ENCODE measurements at regions not wholly inside any gene's neighbourhood (a gene's known extent, or its start where the extent isn't known, plus 50 kb on each side); places are given as distances from the start of the nearest gene placed in this dataset.

DNA sequence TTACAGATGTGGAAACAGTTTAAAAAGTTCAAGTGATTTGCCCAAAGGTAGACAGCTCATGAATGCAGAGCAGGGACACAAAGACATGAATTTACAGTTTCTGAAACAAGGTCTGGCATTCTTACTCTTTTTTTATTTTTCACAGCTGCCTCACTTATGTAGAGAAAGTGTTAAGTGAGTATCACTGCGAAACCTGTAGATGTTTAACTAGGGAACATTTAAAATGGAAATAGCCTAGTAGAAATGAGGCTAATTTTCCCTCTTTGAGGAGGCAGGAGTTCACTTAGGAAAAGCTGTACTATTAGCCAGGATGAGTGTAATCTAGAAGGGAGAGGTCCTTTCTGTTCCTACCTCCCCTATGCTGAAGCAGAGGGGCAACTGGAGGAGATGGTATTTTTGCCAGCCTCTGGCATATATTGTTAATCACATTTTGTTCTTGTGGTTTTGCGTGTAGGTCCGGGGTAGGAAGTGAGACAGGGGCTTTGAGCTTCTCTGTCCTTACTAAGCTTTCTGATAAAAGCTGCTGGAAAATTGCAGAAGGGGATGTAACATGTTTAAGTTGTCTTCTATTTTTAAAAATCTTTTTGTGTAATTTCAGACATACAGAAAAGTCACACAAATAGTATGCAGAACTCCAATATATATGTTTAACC is 492.8 kb upstream of the NR3C2 start (continued):
- TF ChIP-seq, protein P1, sequence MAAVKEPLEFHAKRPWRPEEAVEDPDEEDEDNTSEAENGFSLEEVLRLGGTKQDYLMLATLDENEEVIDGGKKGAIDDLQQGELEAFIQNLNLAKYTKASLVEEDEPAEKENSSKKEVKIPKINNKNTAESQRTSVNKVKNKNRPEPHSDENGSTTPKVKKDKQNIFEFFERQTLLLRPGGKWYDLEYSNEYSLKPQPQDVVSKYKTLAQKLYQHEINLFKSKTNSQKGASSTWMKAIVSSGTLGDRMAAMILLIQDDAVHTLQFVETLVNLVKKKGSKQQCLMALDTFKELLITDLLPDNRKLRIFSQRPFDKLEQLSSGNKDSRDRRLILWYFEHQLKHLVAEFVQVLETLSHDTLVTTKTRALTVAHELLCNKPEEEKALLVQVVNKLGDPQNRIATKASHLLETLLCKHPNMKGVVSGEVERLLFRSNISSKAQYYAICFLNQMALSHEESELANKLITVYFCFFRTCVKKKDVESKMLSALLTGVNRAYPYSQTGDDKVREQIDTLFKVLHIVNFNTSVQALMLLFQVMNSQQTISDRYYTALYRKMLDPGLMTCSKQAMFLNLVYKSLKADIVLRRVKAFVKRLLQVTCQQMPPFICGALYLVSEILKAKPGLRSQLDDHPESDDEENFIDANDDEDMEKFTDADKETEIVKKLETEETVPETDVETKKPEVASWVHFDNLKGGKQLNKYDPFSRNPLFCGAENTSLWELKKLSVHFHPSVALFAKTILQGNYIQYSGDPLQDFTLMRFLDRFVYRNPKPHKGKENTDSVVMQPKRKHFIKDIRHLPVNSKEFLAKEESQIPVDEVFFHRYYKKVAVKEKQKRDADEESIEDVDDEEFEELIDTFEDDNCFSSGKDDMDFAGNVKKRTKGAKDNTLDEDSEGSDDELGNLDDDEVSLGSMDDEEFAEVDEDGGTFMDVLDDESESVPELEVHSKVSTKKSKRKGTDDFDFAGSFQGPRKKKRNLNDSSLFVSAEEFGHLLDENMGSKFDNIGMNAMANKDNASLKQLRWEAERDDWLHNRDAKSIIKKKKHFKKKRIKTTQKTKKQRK (IDR thresholded peaks at IDR 0.05; ENCODE audit: low read depth, low read length), result no peak
- no peak for TF ChIP-seq TCF12 (IDR thresholded peaks at IDR 0.05; ENCODE audit: low read depth, low read length)
- TF ChIP-seq, protein P2, sequence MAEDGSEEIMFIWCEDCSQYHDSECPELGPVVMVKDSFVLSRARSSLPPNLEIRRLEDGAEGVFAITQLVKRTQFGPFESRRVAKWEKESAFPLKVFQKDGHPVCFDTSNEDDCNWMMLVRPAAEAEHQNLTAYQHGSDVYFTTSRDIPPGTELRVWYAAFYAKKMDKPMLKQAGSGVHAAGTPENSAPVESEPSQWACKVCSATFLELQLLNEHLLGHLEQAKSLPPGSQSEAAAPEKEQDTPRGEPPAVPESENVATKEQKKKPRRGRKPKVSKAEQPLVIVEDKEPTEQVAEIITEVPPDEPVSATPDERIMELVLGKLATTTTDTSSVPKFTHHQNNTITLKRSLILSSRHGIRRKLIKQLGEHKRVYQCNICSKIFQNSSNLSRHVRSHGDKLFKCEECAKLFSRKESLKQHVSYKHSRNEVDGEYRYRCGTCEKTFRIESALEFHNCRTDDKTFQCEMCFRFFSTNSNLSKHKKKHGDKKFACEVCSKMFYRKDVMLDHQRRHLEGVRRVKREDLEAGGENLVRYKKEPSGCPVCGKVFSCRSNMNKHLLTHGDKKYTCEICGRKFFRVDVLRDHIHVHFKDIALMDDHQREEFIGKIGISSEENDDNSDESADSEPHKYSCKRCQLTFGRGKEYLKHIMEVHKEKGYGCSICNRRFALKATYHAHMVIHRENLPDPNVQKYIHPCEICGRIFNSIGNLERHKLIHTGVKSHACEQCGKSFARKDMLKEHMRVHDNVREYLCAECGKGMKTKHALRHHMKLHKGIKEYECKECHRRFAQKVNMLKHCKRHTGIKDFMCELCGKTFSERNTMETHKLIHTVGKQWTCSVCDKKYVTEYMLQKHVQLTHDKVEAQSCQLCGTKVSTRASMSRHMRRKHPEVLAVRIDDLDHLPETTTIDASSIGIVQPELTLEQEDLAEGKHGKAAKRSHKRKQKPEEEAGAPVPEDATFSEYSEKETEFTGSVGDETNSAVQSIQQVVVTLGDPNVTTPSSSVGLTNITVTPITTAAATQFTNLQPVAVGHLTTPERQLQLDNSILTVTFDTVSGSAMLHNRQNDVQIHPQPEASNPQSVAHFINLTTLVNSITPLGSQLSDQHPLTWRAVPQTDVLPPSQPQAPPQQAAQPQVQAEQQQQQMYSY (CRISPR knock-in tag; IDR thresholded peaks at IDR 0.05), result no peak
- TF ChIP-seq, protein P3, sequence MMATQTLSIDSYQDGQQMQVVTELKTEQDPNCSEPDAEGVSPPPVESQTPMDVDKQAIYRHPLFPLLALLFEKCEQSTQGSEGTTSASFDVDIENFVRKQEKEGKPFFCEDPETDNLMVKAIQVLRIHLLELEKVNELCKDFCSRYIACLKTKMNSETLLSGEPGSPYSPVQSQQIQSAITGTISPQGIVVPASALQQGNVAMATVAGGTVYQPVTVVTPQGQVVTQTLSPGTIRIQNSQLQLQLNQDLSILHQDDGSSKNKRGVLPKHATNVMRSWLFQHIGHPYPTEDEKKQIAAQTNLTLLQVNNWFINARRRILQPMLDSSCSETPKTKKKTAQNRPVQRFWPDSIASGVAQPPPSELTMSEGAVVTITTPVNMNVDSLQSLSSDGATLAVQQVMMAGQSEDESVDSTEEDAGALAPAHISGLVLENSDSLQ (IDR thresholded peaks at IDR 0.05), result no peak
- no peak for TF ChIP-seq PML (IDR thresholded peaks at IDR 0.05; ENCODE audit: low read length)
- no peak for TF ChIP-seq RBBP5 (conservative IDR thresholded peaks at IDR 0.05)
- TF ChIP-seq, protein P4, sequence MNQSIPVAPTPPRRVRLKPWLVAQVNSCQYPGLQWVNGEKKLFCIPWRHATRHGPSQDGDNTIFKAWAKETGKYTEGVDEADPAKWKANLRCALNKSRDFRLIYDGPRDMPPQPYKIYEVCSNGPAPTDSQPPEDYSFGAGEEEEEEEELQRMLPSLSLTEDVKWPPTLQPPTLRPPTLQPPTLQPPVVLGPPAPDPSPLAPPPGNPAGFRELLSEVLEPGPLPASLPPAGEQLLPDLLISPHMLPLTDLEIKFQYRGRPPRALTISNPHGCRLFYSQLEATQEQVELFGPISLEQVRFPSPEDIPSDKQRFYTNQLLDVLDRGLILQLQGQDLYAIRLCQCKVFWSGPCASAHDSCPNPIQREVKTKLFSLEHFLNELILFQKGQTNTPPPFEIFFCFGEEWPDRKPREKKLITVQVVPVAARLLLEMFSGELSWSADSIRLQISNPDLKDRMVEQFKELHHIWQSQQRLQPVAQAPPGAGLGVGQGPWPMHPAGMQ (IDR thresholded peaks at IDR 0.05; ENCODE audit: borderline replicate concordance), result no peak
- no peak for TF ChIP-seq TAF1 (IDR thresholded peaks at IDR 0.05; ENCODE audit: borderline replicate concordance, low read depth, low read length)
- no peak for TF ChIP-seq NR2C1 (IDR thresholded peaks at IDR 0.05)
- TF ChIP-seq, protein P5, sequence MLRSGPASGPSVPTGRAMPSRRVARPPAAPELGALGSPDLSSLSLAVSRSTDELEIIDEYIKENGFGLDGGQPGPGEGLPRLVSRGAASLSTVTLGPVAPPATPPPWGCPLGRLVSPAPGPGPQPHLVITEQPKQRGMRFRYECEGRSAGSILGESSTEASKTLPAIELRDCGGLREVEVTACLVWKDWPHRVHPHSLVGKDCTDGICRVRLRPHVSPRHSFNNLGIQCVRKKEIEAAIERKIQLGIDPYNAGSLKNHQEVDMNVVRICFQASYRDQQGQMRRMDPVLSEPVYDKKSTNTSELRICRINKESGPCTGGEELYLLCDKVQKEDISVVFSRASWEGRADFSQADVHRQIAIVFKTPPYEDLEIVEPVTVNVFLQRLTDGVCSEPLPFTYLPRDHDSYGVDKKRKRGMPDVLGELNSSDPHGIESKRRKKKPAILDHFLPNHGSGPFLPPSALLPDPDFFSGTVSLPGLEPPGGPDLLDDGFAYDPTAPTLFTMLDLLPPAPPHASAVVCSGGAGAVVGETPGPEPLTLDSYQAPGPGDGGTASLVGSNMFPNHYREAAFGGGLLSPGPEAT (IDR thresholded peaks at IDR 0.05; ENCODE audit: low read depth), result no peak

Data from GM12878 (cell line).